OCI-LY7 (cell line): ENCODE measurements at regions not wholly inside any gene's neighbourhood (a gene's known extent, or its start where the extent isn't known, plus 50 kb on each side); places are given as distances from the start of the nearest gene placed in this dataset.

Experiments
- BruUV-seq: library from RNA; stranded (reverse); fragments of 400-500 nt; replicated peaks from 2 replicates; lab custom pipeline; 2021; lab: Mats Ljungman, UMichigan
- CTCF ChIA-PET: fragments of 300-600 bp; sonication (Branson Sonifier 250); formaldehyde crosslinking; loops from one replicate; lab custom pipeline; 2022; ENCODE audit warnings: antibody characterized with exemption; ENCODE audit not compliant: unreplicated experiment; lab: Charles Lee
- POLR2A ChIA-PET: fragments of 300-600 bp; sonication (Branson Sonifier 250); formaldehyde crosslinking; loops from one replicate; lab custom pipeline; 2022; ENCODE audit warnings: antibody characterized with exemption; lab: Charles Lee
- DNase-seq: peaks from one replicate; pipeline ENCODE4 v3.0.0-alpha.2; 2015; ENCODE audit warnings: low spot score
- H2AFZ ChIP-seq: fragments of 200-600 bp; sonication (generic), shearing (Covaris generic); 2 replicates; pipeline ENCODE4 v1.6.1; 2014; ENCODE audit warnings: mild to moderate bottlenecking, antibody characterized with exemption, low read length, moderate library complexity
- H3K27ac ChIP-seq: fragments of 200-600 bp; sonication (generic); 2 replicates; pipeline ENCODE4 v1.5.1; 2014; ENCODE audit warnings: mixed run types, low read depth, mild to moderate bottlenecking, moderate library complexity, low read length, inconsistent platforms; ENCODE audit not compliant: poor library complexity, severe bottlenecking
- H3K36me3 ChIP-seq: fragments of 200-600 bp; sonication (generic); 2 replicates; pipeline ENCODE4 v1.6.1; 2014; ENCODE audit warnings: mild to moderate bottlenecking, antibody characterized with exemption, low read length, moderate library complexity, mixed read lengths; ENCODE audit not compliant: insufficient read depth
- H3K4me1 ChIP-seq: fragments of 200-600 bp; sonication (generic); 2 replicates; pipeline ENCODE4 v1.5.1; 2014; ENCODE audit warnings: mild to moderate bottlenecking, low read length; ENCODE audit not compliant: insufficient read depth, poor library complexity, severe bottlenecking
- H3K4me2 ChIP-seq: fragments of 200-600 bp; sonication (generic); 2 replicates; pipeline ENCODE4 v1.6.1; 2014; ENCODE audit warnings: mild to moderate bottlenecking, low read length
- H3K4me3 ChIP-seq: fragments of 200-600 bp; sonication (generic); 2 replicates; pipeline ENCODE4 v1.5.1; 2014; ENCODE audit warnings: mild to moderate bottlenecking, low read depth, low read length; ENCODE audit not compliant: poor library complexity, severe bottlenecking
- H3K79me2 ChIP-seq: fragments of 200-600 bp; sonication (generic); 2 replicates; pipeline ENCODE4 v1.6.1; 2016; ENCODE audit warnings: low read depth, mild to moderate bottlenecking, low read length, moderate library complexity, mixed read lengths; ENCODE audit not compliant: insufficient read depth
- H3K9me2 ChIP-seq: fragments of 200-600 bp; sonication (generic); 2 replicates; pipeline ENCODE4 v1.6.1; 2016; ENCODE audit warnings: mild to moderate bottlenecking, low read length, mixed read lengths; ENCODE audit not compliant: insufficient read depth
- H3K9me3 ChIP-seq: fragments of 200-600 bp; sonication (generic); 2 replicates; pipeline ENCODE4 v1.6.1; 2014; ENCODE audit warnings: mild to moderate bottlenecking, mixed run types, low read length, mixed read lengths
- H4K20me1 ChIP-seq: fragments of 200-600 bp; sonication (generic); 2 replicates; pipeline ENCODE4 v1.6.1; 2014; ENCODE audit warnings: mild to moderate bottlenecking, antibody characterized with exemption, low read length, moderate library complexity, mixed read lengths; ENCODE audit not compliant: insufficient read depth
- CTCF ChIP-seq: fragments of 200-600 bp; sonication (generic); conservative IDR thresholded peaks from 2 replicates; pipeline ENCODE4 v1.5.1; 2014; ENCODE audit warnings: mild to moderate bottlenecking, antibody characterized with exemption, low read length, moderate library complexity, mixed read lengths
- EZH2phosphoT487 ChIP-seq: fragments of 200-600 bp; sonication (generic); IDR thresholded peaks from 2 replicates; pipeline ENCODE4 v1.6.1; 2018; ENCODE audit warnings: low read depth, borderline replicate concordance, mild to moderate bottlenecking, mixed run types, antibody characterized with exemption, low read length, moderate library complexity, mixed read lengths
- intact Hi-C: fragments of 100-400 bp; cut with micrococcal nuclease; formaldehyde crosslinking; loops from one replicate; pipeline ENCODE4 v1.10.0; 2022; ENCODE audit not compliant: unreplicated experiment

DNA sequence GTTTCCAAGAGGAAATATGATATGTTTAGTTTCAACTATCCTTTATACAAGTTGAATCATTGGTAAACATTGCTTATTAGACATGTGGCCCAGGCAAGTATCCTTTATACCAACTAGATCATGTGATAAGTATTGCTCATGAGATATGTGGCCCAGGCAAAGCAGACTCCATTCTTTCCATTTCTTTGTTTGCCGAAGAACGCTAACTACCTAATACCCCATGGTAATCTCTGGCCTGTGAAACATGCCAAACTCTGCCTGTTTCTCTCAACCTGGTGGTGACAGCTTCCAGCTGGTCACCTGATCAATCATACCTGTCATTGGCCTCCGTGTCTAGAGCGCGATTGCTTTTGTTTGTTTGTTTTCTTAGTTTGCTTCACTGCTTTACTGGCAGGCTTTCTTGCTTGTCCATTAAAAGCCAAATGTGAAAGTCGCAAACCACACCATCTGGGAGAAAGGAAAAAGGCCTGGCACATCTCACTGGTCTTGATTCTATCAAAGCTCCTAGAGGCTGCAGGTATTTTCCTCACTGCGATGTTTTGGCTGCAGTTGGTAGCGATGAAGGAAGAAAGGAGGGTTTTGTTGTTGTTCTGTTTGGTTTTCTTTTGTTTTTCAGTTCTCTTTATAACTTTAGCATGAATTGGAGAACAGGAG lies 686.2 kb downstream of the KCNJ2 start:
- intact Hi-C loops: no loop called here
- no peak overlapping the region for H2AFZ ChIP-seq

DNA sequence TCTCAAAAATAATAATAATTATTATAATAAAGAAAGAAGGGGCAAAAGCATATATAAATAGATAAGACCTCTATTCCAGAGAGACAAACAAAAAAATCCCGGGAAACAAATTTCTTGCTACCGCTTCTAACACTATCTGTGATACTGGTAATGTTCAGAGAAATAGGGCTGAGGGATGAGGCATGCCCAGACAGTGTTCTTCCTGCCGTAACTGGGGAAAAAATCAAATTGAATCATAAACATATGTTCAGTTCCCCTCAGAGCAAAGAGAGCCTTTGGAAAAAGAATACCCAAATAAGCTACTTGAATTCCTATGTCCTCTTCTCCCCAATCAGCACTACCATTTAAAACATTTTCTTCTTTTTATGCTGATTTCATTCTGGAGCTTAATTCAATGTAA lies 688.0 kb downstream of the KCNJ2 start:
- Histone ChIP-seq H3K4me1 (no peaks in the 10 kb centered on the region), H4K20me1 (no peaks in the 10 kb centered on the region), H3K36me3 (no peaks in the 10 kb centered on the region), H2AFZ (no peak overlapping the region), H3K9me2 (no peaks in the 10 kb centered on the region), H3K4me2 (no peak overlapping the region), H3K79me2 (no peaks in the 10 kb centered on the region), H3K4me3 (no peak overlapping the region), H3K9me3 (peaks cover 4% of the 10 kb centered on the region; the same call in 1 of the 2 replicates), H3K27ac (no peak overlapping the region)
- TF ChIP-seq CTCF (no peak), EZH2phosphoT487 (no peak)
- CTCF ChIA-PET: no interaction called here
- BruUV-seq: no TSS peak
- DNase-seq: no peak
- POLR2A ChIA-PET: interaction anchor here (0.7 kb wide), 1 partner anchor 15 kb away, joined by 4 read pairs; no protein-coding TSS in a partner anchor
- intact Hi-C loops: no loop called here

More for the DNA sequence above, 686.2 kb downstream of the KCNJ2 start:
- Histone ChIP-seq H3K9me2 (no peaks in the 10 kb centered on the region), H3K27ac (no peak overlapping the region), H3K9me3 (peaks cover 4% of the 10 kb centered on the region; the same call in 1 of the 2 replicates), H3K4me1 (no peaks in the 10 kb centered on the region), H3K36me3 (no peaks in the 10 kb centered on the region), H3K4me2 (no peak overlapping the region), H3K79me2 (no peaks in the 10 kb centered on the region), H3K4me3 (no peak overlapping the region), H4K20me1 (no peaks in the 10 kb centered on the region)
- POLR2A ChIA-PET: no interaction called here
- TF ChIP-seq CTCF (no peak), EZH2phosphoT487 (no peak)
- CTCF ChIA-PET: no interaction called here
- no peak for DNase-seq
- no TSS peak for BruUV-seq

DNA sequence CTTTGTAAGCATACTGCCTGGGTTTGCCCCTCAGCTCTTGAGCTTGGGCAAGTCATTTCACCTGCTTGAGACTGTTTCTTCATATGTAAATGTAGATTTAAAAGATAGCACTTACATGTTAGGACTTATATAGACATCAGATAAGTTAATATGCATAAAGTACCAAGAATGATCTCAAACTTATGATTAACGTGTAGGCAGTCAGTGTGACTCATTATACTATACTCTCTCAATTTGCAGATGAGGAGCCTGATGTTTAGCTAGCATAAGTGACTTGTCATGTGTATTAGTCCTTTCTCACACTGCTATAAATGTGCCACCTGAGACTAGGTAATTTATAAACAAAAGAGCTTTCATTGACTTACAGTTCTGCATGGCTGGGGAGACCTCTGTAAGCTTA lies 690.5 kb downstream of the KCNJ2 start:
- H3K4me3 ChIP-seq: no peak overlapping the region
- H3K9me2 ChIP-seq: no peaks in the 10 kb centered on the region
- no peaks in the 10 kb centered on the region for H4K20me1 ChIP-seq
- TF ChIP-seq EZH2phosphoT487 (no peak), CTCF (no peak)
- intact Hi-C loops: no loop called here
- ChIA-PET CTCF (no interaction called here), POLR2A (no interaction called here)
- no peaks in the 10 kb centered on the region for H3K4me1 ChIP-seq
- no peak overlapping the region for H2AFZ ChIP-seq
- no peak overlapping the region for H3K27ac ChIP-seq
- H3K79me2 ChIP-seq: no peaks in the 10 kb centered on the region
- H3K4me2 ChIP-seq: no peak overlapping the region
- BruUV-seq: no TSS peak
- no peaks in the 10 kb centered on the region for H3K36me3 ChIP-seq
- no peak for DNase-seq
- H3K9me3 ChIP-seq: peaks cover 4% of the 10 kb centered on the region; the same call in 1 of the 2 replicates
